ENCODE measurements at regions not wholly inside any gene's neighbourhood (a gene's known extent, or its start where the extent isn't known, plus 50 kb on each side); places are given as distances from the start of the nearest gene placed in this dataset.

DNA sequence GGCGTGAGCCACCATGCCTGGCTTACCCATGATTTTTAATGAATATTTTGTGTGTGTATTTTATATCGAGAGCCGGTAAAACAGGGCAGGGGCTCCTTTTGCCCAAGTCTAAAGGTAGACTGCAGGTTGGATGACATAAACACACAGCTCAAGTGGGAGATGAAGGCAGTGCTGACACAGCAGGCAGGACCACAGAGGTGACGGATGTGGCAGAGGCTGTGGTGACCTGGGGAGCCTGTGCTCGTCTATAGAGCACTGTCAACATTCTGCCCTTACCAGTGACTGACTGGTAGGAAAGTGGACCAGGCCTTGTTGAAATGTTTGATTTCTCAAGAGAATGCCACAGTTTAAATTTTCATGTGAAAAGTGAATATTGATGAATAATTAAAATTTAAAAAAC lies 137.5 kb downstream of the ZFP64 start:
- no peaks in the 10 kb centered on the region for H4K20me1 ChIP-seq (ENCODE audit: insufficient read depth, low read length)
- no peak overlapping the region for H2AFZ ChIP-seq (ENCODE audit: low read length)
- POLR2A ChIA-PET, result no interaction called here
- no peak for DNase-seq (ENCODE audit: low spot score)
- no TSS peak for BruUV-seq (replicated peaks)
- no peaks in the 10 kb centered on the region for H3K9me2 ChIP-seq (ENCODE audit: insufficient read depth, low read length)
- no peaks in the 10 kb centered on the region for H3K79me2 ChIP-seq (ENCODE audit: insufficient read depth, low read depth, low read length)
- TF ChIP-seq, protein P1, sequence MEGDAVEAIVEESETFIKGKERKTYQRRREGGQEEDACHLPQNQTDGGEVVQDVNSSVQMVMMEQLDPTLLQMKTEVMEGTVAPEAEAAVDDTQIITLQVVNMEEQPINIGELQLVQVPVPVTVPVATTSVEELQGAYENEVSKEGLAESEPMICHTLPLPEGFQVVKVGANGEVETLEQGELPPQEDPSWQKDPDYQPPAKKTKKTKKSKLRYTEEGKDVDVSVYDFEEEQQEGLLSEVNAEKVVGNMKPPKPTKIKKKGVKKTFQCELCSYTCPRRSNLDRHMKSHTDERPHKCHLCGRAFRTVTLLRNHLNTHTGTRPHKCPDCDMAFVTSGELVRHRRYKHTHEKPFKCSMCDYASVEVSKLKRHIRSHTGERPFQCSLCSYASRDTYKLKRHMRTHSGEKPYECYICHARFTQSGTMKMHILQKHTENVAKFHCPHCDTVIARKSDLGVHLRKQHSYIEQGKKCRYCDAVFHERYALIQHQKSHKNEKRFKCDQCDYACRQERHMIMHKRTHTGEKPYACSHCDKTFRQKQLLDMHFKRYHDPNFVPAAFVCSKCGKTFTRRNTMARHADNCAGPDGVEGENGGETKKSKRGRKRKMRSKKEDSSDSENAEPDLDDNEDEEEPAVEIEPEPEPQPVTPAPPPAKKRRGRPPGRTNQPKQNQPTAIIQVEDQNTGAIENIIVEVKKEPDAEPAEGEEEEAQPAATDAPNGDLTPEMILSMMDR (conservative IDR thresholded peaks at IDR 0.05; ENCODE audit: low read length), result no peak
- no peak for TF ChIP-seq EZH2phosphoT487 (IDR thresholded peaks at IDR 0.05; ENCODE audit: borderline replicate concordance, low read depth, low read length)
- no peak overlapping the region for H3K4me2 ChIP-seq (ENCODE audit: low read length)
- no peaks in the 10 kb centered on the region for H3K4me1 ChIP-seq (ENCODE audit: insufficient read depth, low read length, poor library complexity, severe bottlenecking)
- no peak overlapping the region for H3K27ac ChIP-seq (ENCODE audit: low read depth, low read length, poor library complexity, severe bottlenecking)
- CTCF ChIA-PET (ENCODE audit: unreplicated experiment), result no interaction called here
- no peaks in the 10 kb centered on the region for H3K9me3 ChIP-seq (ENCODE audit: low read length)
- intact Hi-C loops (cut with micrococcal nuclease; ENCODE audit: unreplicated experiment), result no loop called here
- H3K4me3 ChIP-seq (ENCODE audit: low read depth, low read length, poor library complexity, severe bottlenecking), result no peak overlapping the region
- no peaks in the 10 kb centered on the region for H3K36me3 ChIP-seq (ENCODE audit: insufficient read depth, low read length)

DNA sequence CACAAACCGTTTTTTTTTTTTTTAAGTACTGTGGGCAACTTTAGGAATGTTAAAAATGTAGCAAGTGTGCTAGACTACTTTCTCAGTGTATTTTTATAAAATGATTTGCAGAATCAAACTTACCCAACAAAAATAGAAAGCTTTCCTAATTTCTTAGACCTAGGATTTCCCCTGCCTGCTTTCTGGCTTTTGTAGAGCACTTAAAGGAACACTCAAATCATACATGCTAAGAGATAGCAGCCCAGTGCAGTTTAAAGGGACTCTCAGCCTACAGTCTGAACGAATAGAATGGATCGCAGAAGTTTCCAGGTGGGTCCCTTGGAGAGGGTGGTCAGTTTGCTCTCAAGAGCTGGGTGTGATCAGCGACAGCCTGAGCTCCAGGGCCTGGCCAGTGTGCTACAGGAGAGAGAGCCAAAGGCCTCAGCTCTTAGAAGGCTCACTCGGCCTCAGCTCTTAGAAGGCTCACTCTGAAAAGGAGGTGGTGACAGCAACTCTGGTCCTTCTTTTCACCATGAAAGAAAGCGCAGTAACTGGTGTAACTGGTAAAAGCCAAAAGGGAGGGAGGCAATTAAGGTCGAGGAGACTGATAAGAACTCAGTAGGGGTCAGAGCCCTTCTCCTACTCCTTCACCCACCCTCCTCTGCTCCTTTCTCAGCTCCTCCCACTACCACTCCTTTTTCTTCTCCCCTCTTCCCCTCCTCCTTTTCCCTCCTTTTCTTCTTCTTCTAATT lies 142.4 kb downstream of the ZFP64 start:
- DNase-seq (ENCODE audit: low spot score), result no peak

More for the DNA sequence above, 142.4 kb downstream of the ZFP64 start:
- Histone ChIP-seq H3K4me2 (ENCODE audit: low read length) (no peak overlapping the region), H3K27ac (ENCODE audit: low read depth, low read length, poor library complexity, severe bottlenecking) (no peak overlapping the region), H3K79me2 (ENCODE audit: insufficient read depth, low read depth, low read length) (no peaks in the 10 kb centered on the region), H3K36me3 (ENCODE audit: insufficient read depth, low read length) (no peaks in the 10 kb centered on the region), H3K4me1 (ENCODE audit: insufficient read depth, low read length, poor library complexity, severe bottlenecking) (no peaks in the 10 kb centered on the region), H3K9me3 (ENCODE audit: low read length) (no peaks in the 10 kb centered on the region), H3K4me3 (ENCODE audit: low read depth, low read length, poor library complexity, severe bottlenecking) (no peak overlapping the region), H4K20me1 (ENCODE audit: insufficient read depth, low read length) (no peaks in the 10 kb centered on the region), H3K9me2 (ENCODE audit: insufficient read depth, low read length) (no peaks in the 10 kb centered on the region), H2AFZ (ENCODE audit: low read length) (no peak overlapping the region)
- no TSS peak for BruUV-seq (replicated peaks)
- TF ChIP-seq, protein P1 (conservative IDR thresholded peaks at IDR 0.05; ENCODE audit: low read length), result no peak
- ChIA-PET CTCF (ENCODE audit: unreplicated experiment) (no interaction called here), POLR2A (interaction anchor here (0.6 kb wide), 1 partner anchor 223 kb away, joined by 3 read pairs; no protein-coding TSS in a partner anchor)
- intact Hi-C loops (cut with micrococcal nuclease; ENCODE audit: unreplicated experiment), result no loop called here
